Colonic mucosa (tissue), 4 donors: ENCODE measurements at regions not wholly inside any gene's neighbourhood (a gene's known extent, or its start where the extent isn't known, plus 50 kb on each side); places are given as distances from the start of the nearest gene placed in this dataset.

Source experiments
- DNase-seq: peaks from one replicate; pipeline ENCODE4 v3.0.0-alpha.2; 2020
- H3K27ac ChIP-seq: fragments of 200-600 bp; one replicate; pipeline ENCODE4 v1.8.0; 2021
- H3K27me3 ChIP-seq: fragments of 200-600 bp; one replicate; pipeline ENCODE4 v1.8.0; 2021
- H3K36me3 ChIP-seq: fragments of 200-600 bp; one replicate; pipeline ENCODE4 v1.8.0; 2021
- H3K4me1 ChIP-seq: fragments of 200-600 bp; one replicate; pipeline ENCODE4 v1.8.0; 2021; ENCODE audit warnings: mild to moderate bottlenecking
- H3K4me3 ChIP-seq: fragments of 200-600 bp; one replicate; pipeline ENCODE4 v1.8.0; 2021
- H3K9ac ChIP-seq, 2 donors: one replicate each; pipeline ENCODE4 v1.7.0; 2013; ENCODE audit warnings: control low read depth in 2 of 2, low read depth in 2 of 2, low read length in 2 of 2
- H3K9me3 ChIP-seq: fragments of 200-600 bp; one replicate; pipeline ENCODE4 v1.8.0; 2021
- intact Hi-C: fragments of 100-400 bp; cut with DNase I; formaldehyde crosslinking; loops from one replicate; pipeline ENCODE4 v1.14.1; 2022
- TF ChIP-seq, protein P1 (sequence below): fragments of 200-600 bp; IDR thresholded peaks from one replicate; pipeline ENCODE4 v1.8.0; 2022; ENCODE audit warnings: antibody characterized with exemption, mild to moderate bottlenecking
- donor health status: healthy.
- donor health status: DM: no; HTN: no; CAD: no.
- donor health status: DM: no; HTN: no; CAD: no.

DNA sequence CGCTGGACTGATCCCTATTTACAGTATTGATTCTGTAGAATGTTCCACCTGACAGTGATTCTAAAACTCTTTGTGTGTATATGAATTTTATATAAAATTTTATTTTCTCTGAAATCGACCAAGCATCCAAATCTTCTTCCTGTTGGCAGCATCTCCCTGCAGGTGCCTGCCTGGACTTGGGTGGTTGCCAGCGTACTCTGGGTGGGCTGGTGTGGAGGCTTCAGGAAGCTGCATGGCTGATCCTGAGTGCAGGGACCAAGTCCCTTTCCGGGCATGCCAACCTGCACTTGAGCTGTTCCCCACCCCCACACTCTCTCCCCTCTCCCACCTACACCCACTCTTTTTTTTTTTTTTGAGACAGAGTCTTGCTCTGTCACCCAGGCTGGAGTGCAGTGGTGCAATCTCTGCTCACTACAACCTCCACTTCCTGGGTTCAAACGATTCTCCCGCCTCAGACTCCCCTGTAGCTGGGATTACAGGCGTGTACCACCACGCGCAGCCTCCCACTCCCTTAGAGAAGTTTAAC, 53.2 kb upstream of the ALKAL2 start:
- Histone ChIP-seq H3K27me3 (no peaks in the 10 kb centered on the region), H3K4me1 (no peaks in the 10 kb centered on the region), H3K9me3 (no peaks in the 10 kb centered on the region), H3K27ac (no peak overlapping the region), H3K4me3 (no peak overlapping the region), H3K9ac (no peak overlapping the region), H3K36me3 (no peaks in the 10 kb centered on the region)
- DNase-seq = no peak
- TF ChIP-seq, protein P1, sequence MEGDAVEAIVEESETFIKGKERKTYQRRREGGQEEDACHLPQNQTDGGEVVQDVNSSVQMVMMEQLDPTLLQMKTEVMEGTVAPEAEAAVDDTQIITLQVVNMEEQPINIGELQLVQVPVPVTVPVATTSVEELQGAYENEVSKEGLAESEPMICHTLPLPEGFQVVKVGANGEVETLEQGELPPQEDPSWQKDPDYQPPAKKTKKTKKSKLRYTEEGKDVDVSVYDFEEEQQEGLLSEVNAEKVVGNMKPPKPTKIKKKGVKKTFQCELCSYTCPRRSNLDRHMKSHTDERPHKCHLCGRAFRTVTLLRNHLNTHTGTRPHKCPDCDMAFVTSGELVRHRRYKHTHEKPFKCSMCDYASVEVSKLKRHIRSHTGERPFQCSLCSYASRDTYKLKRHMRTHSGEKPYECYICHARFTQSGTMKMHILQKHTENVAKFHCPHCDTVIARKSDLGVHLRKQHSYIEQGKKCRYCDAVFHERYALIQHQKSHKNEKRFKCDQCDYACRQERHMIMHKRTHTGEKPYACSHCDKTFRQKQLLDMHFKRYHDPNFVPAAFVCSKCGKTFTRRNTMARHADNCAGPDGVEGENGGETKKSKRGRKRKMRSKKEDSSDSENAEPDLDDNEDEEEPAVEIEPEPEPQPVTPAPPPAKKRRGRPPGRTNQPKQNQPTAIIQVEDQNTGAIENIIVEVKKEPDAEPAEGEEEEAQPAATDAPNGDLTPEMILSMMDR = no peak
- intact Hi-C loops = no loop called here
